ENCODE measurements at regions not wholly inside any gene's neighbourhood (a gene's known extent, or its start where the extent isn't known, plus 50 kb on each side); places are given as distances from the start of the nearest gene placed in this dataset.
A peak's percentile ranks its signal among the peaks of the same experiment; 100 is the strongest.

DNA sequence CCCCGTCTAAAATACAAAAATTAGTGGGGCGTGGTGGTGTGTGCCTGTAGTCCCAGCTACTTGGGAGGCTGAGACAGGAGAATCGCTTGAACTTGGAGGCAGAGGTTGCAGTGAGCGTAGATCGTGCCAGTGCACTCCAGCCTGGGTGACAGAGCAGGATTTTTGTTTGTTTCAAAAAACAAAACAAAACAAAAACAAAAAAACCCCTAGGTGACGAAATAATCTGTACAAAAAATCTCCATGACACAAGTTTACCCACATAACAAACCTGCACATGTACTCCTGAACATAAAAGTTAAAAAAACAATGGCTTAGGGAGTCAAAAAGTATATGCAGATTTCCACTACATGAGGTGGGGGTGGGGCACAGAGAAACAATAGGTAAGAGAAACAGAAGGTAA, 140.5 kb upstream of the ASIC2 start:
- peaks cover 0 to 3% of the 10 kb centered on the region in 2 donors for H3K4me1 ChIP-seq (replicated peaks in 1 of 2)
- H3K27ac ChIP-seq = no peak overlapping the region
- H3K4me3 ChIP-seq = no peak overlapping the region
- in situ Hi-C loops (cut with MboI; ENCODE audit: low pct_unique_long_range_greater_than_20kb in 2 of 9, low sequenced_read_pairs in 9 of 9, unreplicated experiment in 9 of 9) = no loop called here
- 29 to 85% (median 63%) methylated on average over 1 to 5 of the region's 6 CpGs; no CpG with 5 or more reads in 1 of the 10 experiments for WGBS, 10 experiments
- no peak for ATAC-seq (replicated peaks in 6 of 8)

DNA sequence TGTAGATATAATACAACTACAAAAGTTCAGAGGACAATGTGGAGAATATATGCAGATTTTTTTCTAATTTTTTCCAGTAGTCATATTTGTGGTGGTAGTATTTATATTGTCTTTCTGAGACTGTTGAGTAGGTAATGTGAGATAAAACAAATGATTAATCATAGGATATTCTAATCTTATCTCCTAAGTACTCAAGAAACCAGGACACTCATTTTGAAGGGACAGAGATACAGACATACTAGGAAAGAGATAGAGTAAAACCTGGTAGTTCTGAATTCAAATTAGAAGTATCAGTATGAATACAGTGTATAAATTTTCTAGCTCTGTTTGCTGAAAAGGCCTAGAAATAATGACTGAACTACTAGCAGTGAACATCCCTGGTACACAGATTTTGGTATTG, 141.7 kb upstream of the ASIC2 start:
- H3K4me3 ChIP-seq = no peak overlapping the region
- in situ Hi-C loops (cut with MboI; ENCODE audit: low pct_unique_long_range_greater_than_20kb in 2 of 9, low sequenced_read_pairs in 9 of 9, unreplicated experiment in 9 of 9) = no loop called here
- H3K4me1 ChIP-seq (replicated peaks in 1 of 2) = peaks cover 0 to 3% of the 10 kb centered on the region in 2 donors
- no peak overlapping the region for H3K27ac ChIP-seq
- ATAC-seq (replicated peaks in 6 of 8) = no peak

DNA sequence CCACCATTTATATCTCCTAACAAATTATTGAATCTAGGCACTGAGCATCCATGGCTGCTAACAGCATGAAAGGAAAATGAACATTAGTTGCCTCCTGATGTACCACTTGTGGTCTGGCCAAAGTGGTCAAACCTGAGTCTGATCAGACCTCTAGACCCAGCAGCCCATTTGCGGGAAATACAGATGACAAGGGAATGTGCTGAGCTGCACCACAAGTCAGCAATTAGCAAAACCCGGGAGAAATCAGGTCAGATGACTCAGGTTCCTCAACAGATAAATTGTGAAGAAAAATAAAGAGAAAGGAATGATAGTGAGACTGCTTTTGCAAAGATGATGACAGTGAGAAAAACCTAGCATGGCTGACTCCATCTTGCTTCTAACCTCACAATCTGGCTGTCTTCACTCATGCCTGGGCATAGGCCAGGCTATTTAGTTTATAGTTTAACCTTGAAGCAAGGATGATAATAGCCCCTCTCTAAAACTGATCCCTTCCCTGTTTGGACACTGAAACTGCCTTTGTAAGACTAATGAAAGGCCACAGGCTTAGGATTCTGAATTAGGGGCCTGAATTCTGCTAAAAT, 142.7 kb upstream of the ASIC2 start:
- Histone ChIP-seq H3K4me3 (no peak overlapping the region), H3K4me1 (replicated peaks in 1 of 2) (peaks cover 0 to 3% of the 10 kb centered on the region in 2 donors), H3K27ac (no peak overlapping the region)
- WGBS, 10 experiments = 0 to 100% (median 76%) methylated on average over 1 to 2 of the region's 2 CpGs; no CpG with 5 or more reads in 4 of the 10 experiments
- peak in 2 of 8 experiments; percentile 6 to 15 for ATAC-seq (replicated peaks in 6 of 8)
- in situ Hi-C loops (cut with MboI; ENCODE audit: low pct_unique_long_range_greater_than_20kb in 2 of 9, low sequenced_read_pairs in 9 of 9, unreplicated experiment in 9 of 9) = no loop called here

DNA sequence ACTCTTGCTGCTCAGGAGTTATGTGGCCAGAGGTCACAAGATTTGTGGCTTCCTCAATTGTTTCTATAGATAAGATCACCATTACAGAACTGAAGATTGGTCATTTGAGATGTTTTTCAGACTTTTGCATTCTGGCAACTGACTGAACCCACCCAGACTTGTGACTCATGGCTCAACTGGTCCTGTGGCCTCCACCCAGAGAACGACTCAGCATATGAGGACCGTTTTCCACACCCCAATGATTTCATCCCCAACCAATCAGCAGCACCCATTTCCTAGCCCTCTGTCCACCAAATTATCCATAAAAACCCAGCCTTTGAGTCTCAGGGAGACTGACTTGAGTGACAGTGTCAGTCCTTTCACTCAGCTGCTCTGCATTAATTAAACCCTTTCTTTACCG, 143.2 kb upstream of the ASIC2 start:
- ATAC-seq (replicated peaks in 6 of 8) = peak in 7 of 8 experiments; percentile 19 to 96 (median 41)
- 0 to 100% (median 79%) methylated on average over 1 to 3 of the region's 3 CpGs; no CpG with 5 or more reads in 4 of the 10 experiments for WGBS, 10 experiments
- Histone ChIP-seq H3K27ac (no peak overlapping the region), H3K4me1 (replicated peaks in 1 of 2) (peaks cover 0 to 3% of the 10 kb centered on the region in 2 donors), H3K4me3 (no peak overlapping the region)
- in situ Hi-C loops (cut with MboI; ENCODE audit: low pct_unique_long_range_greater_than_20kb in 2 of 9, low sequenced_read_pairs in 9 of 9, unreplicated experiment in 9 of 9) = no loop called here

DNA sequence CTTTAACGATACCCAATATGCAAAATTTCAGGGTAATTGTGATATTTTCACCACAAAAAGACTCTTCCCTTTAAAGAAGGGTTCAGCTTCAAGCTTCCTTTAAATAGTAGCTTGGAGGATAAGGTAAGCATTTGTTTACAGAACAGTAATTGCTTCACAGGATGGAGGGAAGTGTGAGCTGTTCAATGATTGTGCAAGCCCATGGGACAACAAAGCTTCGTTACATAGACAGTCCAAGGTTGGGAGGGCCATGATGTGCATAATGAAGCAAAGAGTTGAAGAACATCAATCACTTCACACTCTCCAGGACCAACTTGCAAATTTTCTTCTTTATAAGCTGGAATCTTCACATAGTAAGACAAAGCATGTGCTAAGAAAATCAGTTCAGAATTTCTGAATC, 145.0 kb upstream of the ASIC2 start:
- WGBS, 10 experiments = 0 to 100% (median 64%) methylated on average over 1 to 2 of the region's 2 CpGs
- Histone ChIP-seq H3K27ac (no peak overlapping the region), H3K4me1 (replicated peaks in 1 of 2) (peaks cover 0 to 3% of the 10 kb centered on the region in 2 donors), H3K4me3 (no peak overlapping the region)
- peak in 4 of 8 experiments; percentile 38 to 63 (median 44) for ATAC-seq (replicated peaks in 6 of 8)
- in situ Hi-C loops (cut with MboI; ENCODE audit: low pct_unique_long_range_greater_than_20kb in 2 of 9, low sequenced_read_pairs in 9 of 9, unreplicated experiment in 9 of 9) = no loop called here

DNA sequence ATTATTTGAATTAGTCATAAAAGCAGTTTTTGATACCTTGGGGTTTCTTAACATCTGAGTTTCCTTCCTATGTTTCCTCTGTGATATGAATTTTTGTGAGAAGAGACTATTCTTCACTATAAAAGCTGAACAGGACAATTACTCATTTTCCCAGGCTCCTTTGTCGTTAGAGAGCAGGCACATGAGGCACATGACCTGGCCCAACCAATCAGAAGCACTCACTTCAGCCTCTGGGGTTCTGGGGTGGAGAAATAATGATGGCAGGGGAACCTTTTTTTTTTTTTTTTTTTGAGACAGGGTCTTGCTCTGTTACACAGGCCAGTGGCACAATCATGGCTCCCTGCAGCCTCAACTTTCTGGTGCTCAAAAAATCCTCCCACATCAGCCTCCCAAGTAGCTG, 145.5 kb upstream of the ASIC2 start:
- 73 to 100% (median 100%) methylated on average over 1 of the region's 1 CpG; no CpG with 5 or more reads in 7 of the 10 experiments for WGBS, 10 experiments
- H3K4me1 ChIP-seq (replicated peaks in 1 of 2) = peaks cover 0 to 3% of the 10 kb centered on the region in 2 donors
- no peak overlapping the region for H3K4me3 ChIP-seq
- H3K27ac ChIP-seq = no peak overlapping the region
- in situ Hi-C loops (cut with MboI; ENCODE audit: low pct_unique_long_range_greater_than_20kb in 2 of 9, low sequenced_read_pairs in 9 of 9, unreplicated experiment in 9 of 9) = no loop called here
- peak in 1 of 8 experiments; percentile 3 for ATAC-seq (replicated peaks in 6 of 8)

DNA sequence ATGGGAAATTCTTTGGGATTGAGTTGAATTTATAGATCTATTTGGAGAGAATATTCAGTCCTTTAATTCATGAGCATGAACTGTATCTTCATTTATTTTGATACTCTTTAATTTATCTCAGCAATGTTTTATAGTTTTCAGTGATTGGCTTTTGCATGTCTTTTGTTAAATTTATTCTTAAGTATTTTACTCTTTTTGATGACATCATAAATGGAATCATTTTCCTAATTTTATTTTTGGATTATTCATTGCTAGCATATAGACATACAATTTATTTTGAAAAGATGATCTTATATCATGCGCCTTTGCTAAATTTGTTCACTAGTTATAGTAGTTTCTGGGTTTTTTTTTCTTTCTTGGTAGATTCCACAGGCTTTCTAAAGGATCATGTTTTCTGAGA, 149.2 kb upstream of the ASIC2 start:
- in situ Hi-C loops (cut with MboI; ENCODE audit: low pct_unique_long_range_greater_than_20kb in 2 of 9, low sequenced_read_pairs in 9 of 9, unreplicated experiment in 9 of 9) = no loop called here
- no peak for ATAC-seq (replicated peaks in 6 of 8)

DNA sequence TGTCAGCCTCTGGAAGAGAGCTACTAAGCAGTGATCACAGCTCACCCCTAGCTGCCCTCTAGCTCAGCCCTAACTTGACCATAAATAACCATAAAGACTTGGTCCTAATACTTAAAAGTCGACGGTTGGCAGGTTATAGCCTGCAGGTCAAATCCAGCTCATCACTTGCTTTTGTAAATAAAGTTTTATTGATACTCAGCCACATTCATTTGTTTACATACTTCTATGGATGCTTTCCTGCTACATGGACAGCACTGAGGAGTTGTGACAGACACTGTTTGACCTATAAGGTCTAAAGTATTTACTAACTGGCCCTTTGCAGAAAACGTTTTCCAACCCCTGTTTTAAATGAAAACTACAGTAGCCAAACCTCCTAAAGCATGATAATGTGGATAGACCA, 151.6 kb upstream of the ASIC2 start:
- Histone ChIP-seq H3K4me1 (replicated peaks in 1 of 2) (no peaks in the 10 kb centered on the region), H3K27ac (no peak overlapping the region), H3K4me3 (no peak overlapping the region)
- 0 to 100% (median 61%) methylated on average over 1 to 3 of the region's 3 CpGs; no CpG with 5 or more reads in 2 of the 10 experiments for WGBS, 10 experiments
- ATAC-seq (replicated peaks in 6 of 8) = no peak
- in situ Hi-C loops (cut with MboI; ENCODE audit: low pct_unique_long_range_greater_than_20kb in 2 of 9, low sequenced_read_pairs in 9 of 9, unreplicated experiment in 9 of 9) = no loop called here

More for the DNA sequence above, 149.2 kb upstream of the ASIC2 start:
- no peak overlapping the region for H3K27ac ChIP-seq
- H3K4me3 ChIP-seq = no peak overlapping the region
- 22 to 100% (median 91%) methylated on average over 1 of the region's 1 CpG for WGBS, 10 experiments
- H3K4me1 ChIP-seq (replicated peaks in 1 of 2) = peaks cover 0 to 3% of the 10 kb centered on the region in 2 donors

DNA sequence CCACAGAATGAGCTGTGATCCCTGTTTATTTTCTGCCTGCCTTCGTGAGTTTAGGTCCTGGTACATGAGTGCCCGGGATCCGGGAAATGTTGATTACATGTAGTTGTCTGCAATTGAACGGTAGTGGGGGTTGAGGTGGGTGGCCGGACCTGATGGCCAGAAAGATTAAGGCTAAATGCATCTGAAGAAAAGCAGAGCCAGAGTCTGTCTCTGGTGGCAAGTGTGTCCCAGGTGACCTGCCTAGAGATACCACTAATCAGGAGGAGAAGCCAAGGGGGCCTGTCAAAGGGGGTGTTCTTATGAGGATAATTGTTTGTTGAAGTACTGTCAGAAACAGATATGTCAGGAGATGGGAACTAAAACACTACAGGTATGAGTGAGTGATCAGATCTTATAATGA, 154.0 kb upstream of the ASIC2 start:
- Histone ChIP-seq H3K27ac (no peak overlapping the region), H3K4me3 (no peak overlapping the region), H3K4me1 (replicated peaks in 1 of 2) (no peaks in the 10 kb centered on the region)
- WGBS, 10 experiments = 20 to 95% (median 57%) methylated on average over 2 to 4 of the region's 5 CpGs; no CpG with 5 or more reads in 4 of the 10 experiments
- in situ Hi-C loops (cut with MboI; ENCODE audit: low pct_unique_long_range_greater_than_20kb in 2 of 9, low sequenced_read_pairs in 9 of 9, unreplicated experiment in 9 of 9) = no loop called here
- ATAC-seq (replicated peaks in 6 of 8) = no peak

DNA sequence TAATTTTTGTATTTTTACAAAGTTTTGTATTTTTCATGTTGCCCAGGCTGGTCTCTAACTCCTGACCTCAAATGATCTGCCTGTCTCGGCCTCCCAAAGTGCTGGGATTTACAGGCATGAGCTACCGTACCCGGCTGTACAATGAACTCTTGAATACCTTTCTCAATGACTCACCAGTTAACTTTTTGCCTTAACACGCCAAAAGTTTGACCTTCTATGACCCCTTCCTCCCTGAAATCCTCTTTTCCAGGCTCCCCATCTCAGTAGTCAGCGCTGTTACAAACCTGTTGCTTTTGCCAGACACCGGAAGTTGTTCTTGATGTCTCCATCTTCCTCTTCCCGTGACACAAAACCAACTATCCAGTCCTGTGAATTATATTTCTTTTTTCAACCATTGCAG, 158.1 kb upstream of the ASIC2 start:
- 37 to 100% (median 60%) methylated on average over 1 to 7 of the region's 7 CpGs; no CpG with 5 or more reads in 1 of the 10 experiments for WGBS, 10 experiments
- no peak overlapping the region for H3K4me3 ChIP-seq

DNA sequence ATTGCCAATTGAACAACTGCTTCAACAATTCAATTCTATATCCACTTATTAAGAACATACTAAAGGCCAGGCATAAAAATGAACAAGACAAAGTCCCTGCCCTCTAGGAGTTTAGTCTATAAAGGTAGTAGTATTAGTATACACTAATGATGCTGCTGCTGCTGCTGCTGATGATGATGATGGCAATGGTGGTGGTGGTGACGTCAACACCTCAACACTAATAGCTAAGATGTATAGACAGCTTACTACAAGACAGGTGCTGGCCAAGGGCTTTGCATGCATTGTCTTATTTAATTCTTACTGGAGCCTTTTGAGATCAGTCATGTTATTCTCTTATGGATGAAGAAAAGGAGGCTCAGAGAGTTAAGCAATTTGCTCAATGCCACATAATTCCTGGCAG, 164.4 kb upstream of the ASIC2 start:
- no peak for ATAC-seq (replicated peaks in 6 of 8)
- 9 to 86% (median 50%) methylated on average over 1 of the region's 1 CpG; no CpG with 5 or more reads in 6 of the 10 experiments for WGBS, 10 experiments
- no peak overlapping the region for H3K4me3 ChIP-seq
- no peak overlapping the region for H3K27ac ChIP-seq
- H3K4me1 ChIP-seq (replicated peaks in 1 of 2) = peaks cover 6 to 7% of the 10 kb centered on the region in 2 donors
- in situ Hi-C loops (cut with MboI; ENCODE audit: low pct_unique_long_range_greater_than_20kb in 2 of 9, low sequenced_read_pairs in 9 of 9, unreplicated experiment in 9 of 9) = no loop called here

More for the DNA sequence above, 158.1 kb upstream of the ASIC2 start:
- in situ Hi-C loops (cut with MboI; ENCODE audit: low pct_unique_long_range_greater_than_20kb in 2 of 9, low sequenced_read_pairs in 9 of 9, unreplicated experiment in 9 of 9) = no loop called here
- Histone ChIP-seq H3K4me1 (replicated peaks in 1 of 2) (peaks cover 7 to 9% of the 10 kb centered on the region in 2 donors), H3K27ac (no peak overlapping the region)
- ATAC-seq (replicated peaks in 6 of 8) = no peak

DNA sequence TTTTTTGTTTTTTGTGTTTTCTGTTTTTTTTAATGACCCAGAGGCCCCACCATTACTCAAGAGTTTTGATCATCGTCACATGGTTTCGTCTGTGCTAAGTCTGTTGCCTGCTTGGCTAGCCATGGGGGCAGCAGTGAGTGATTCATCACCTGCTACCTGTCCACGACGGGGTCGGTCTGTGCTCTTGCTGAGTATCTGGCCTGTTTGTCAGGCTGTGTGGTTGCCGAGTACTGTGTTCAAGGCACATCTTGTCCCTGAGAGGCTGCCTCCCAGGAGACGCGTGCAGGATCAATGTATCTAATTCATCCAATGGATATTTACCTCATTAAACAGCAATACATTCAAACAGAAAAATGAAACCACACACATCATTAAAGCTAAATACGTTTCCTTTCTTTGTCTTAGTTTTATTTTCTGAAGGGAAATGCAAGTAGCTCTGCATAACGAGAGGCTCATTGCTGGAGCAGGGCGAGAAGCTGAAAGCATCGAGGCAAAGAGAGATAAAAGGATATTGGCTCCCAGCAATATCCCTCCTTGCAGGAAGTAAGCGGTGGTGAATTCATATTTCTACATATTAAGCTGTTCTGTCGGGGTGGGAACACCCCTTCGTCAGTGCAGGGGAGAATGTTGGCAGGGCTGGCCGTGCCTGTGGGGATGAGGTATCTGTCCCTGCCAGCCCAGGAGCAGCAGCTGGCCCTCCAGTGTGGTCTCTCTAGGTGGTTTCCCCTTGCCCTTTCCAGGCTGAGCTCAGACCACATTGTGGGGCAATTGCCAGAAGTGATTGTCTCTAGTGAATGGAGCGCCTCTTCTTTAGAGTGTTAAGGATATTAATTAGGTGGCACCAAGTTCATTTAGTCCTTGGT, 166.2 kb upstream of the ASIC2 start:
- WGBS, 10 experiments = 30 to 82% (median 72%) methylated on average over 2 to 14 of the region's 17 CpGs
- ATAC-seq (replicated peaks in 6 of 8) = no peak
- Histone ChIP-seq H3K27ac (no peak overlapping the region), H3K4me3 (no peak overlapping the region), H3K4me1 (replicated peaks in 1 of 2) (no peaks in the 10 kb centered on the region)
- in situ Hi-C loops (cut with MboI; ENCODE audit: low pct_unique_long_range_greater_than_20kb in 2 of 9, low sequenced_read_pairs in 9 of 9, unreplicated experiment in 9 of 9) = no loop called here

DNA sequence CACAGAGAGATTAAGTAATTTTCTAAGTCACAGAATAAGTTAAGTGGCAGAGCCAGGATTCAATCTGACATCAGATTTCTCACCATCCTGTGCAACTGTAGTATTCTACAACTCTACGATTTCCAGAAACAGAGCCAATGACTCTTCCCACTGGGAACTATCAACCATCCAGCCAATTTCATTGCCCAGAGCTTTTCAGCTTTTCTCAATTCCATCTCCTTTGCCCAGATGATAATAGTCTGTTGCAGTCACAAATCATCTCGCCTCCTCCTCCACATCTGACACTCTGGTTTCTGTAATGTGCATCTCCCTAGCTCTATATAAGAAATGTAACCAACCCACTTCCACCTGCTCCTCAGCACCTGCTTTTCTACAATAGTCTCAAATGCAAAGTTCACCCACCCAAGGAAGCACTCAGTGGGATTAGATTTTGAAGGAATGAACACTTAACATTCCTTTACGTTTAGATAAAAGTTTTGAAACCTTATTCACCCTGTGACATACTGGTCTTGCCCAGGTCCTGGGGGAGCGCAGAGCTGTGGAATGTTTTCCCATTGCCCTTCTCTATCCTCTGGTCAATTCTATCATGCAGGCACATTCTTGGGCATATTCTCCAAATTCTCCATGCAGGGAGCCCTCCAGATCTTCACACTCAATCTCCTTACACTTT, 167.8 kb upstream of the ASIC2 start:
- in situ Hi-C loops (cut with MboI; ENCODE audit: low pct_unique_long_range_greater_than_20kb in 2 of 9, low sequenced_read_pairs in 9 of 9, unreplicated experiment in 9 of 9) = no loop called here

More for the DNA sequence above, 167.8 kb upstream of the ASIC2 start:
- Histone ChIP-seq H3K4me3 (no peak overlapping the region), H3K27ac (no peak overlapping the region), H3K4me1 (replicated peaks in 1 of 2) (no peaks in the 10 kb centered on the region)
- no peak for ATAC-seq (replicated peaks in 6 of 8)
- 0 to 88% (median 58%) methylated on average over 1 to 4 of the region's 4 CpGs; no CpG with 5 or more reads in 2 of the 10 experiments for WGBS, 10 experiments
